K562 (cell line): ENCODE measurements at regions not wholly inside any gene's neighbourhood (a gene's known extent, or its start where the extent isn't known, plus 50 kb on each side); places are given as distances from the start of the nearest gene placed in this dataset.

Source experiments
- ATAC-seq: fragments of 200-7000 bp; cut with Tn5 transposase; 3 replicates; pipeline ENCODE4 v1.9.1; 2020; ENCODE audit warnings: moderate library complexity
- BruUV-seq: library from RNA; stranded (reverse); fragments of 400-500 nt; replicated peaks from 2 replicates; lab custom pipeline; 2021; lab: Mats Ljungman, UMichigan
- CTCF ChIA-PET: fragments of 300-600 bp; formaldehyde crosslinking; extraction: SDS; loops from one replicate; lab custom pipeline; 2021; ENCODE audit warnings: low intra/inter-chr PET ratio; lab: Yijun Ruan, JAX
- POLR2A ChIA-PET: fragments of 300-600, 350-650 bp; sonication (Branson Sonifier 250); formaldehyde crosslinking; extraction: SDS; loops from one replicate; lab custom pipeline; 2021; ENCODE audit warnings: antibody characterized with exemption, inconsistent platforms; lab: Yijun Ruan, JAX
- DNase-seq, 4 experiments: peaks; one replicate each; pipeline versions ENCODE4 v3.0.0 to v3.0.0-alpha.2; 2011 to 2018; ENCODE audit warnings: low spot score in 3 of 4, mixed read lengths in 3 of 4; ENCODE audit errors: extremely low read depth in 1 of 4
- FAIRE-seq: peaks from 2 replicates; lab custom pipeline; 2011; peaks lifted over from hg19 to GRCh38; lab: Jason Lieb, UNC
- H2AFZ ChIP-seq: 2 replicates; pipeline ENCODE4 v1.6.0; 2011; ENCODE audit warnings: low read depth, low read length, control low read depth, inconsistent platforms
- H3K27ac ChIP-seq: fragments of 200-600 bp; 3 replicates; pipeline ENCODE4 v1.8.0; 2011; ENCODE audit warnings: low read depth, mild to moderate bottlenecking, control low read depth, inconsistent platforms, low read length, moderate library complexity, mixed read lengths; ENCODE audit errors: extremely low read depth
- H3K27me3 ChIP-seq, 2 experiments: fragments of 300-600 bp in 1 of 2; 2 replicates in 1 of 2; 3 replicates in 1 of 2; pipeline versions ENCODE4 v1.6.0 to v1.8.0; 2011; ENCODE audit warnings: inconsistent platforms in 2 of 2, low read length in 2 of 2, mild to moderate bottlenecking in 1 of 2, mixed read lengths in 1 of 2, moderate library complexity in 1 of 2; ENCODE audit not compliant: control insufficient read depth in 2 of 2, insufficient read depth in 2 of 2
- H3K36me3 ChIP-seq: fragments of 300-600 bp; 3 replicates; pipeline ENCODE4 v1.8.0; 2011; ENCODE audit warnings: mild to moderate bottlenecking, low read length, inconsistent platforms; ENCODE audit not compliant: control insufficient read depth, insufficient read depth
- H3K4me1 ChIP-seq, 2 experiments: fragments of 200-600 bp in 1 of 2; replicated peaks in 1 of 2; 2 replicates in 1 of 2; 3 replicates in 1 of 2; pipeline versions ENCODE4 v1.5.1 to v1.8.0; 2011; ENCODE audit warnings: inconsistent platforms in 2 of 2, low read length in 2 of 2, mild to moderate bottlenecking in 1 of 2, mixed read lengths in 1 of 2, moderate library complexity in 1 of 2; ENCODE audit not compliant: control insufficient read depth in 2 of 2, insufficient read depth in 2 of 2
- H3K4me2 ChIP-seq: 2 replicates; pipeline ENCODE4 v1.6.1; 2011; ENCODE audit warnings: low read length, control low read depth, inconsistent platforms, mixed read lengths; ENCODE audit not compliant: insufficient read depth
- H3K4me3 ChIP-seq: fragments of 200-600 bp; sonication (generic), shearing (Covaris generic); 2 replicates; pipeline ENCODE4 v1.5.1; 2016; ENCODE audit warnings: control low read depth, inconsistent platforms
- H3K79me2 ChIP-seq: fragments of 200-600 bp; 3 replicates; pipeline ENCODE4 v1.8.0; 2011; ENCODE audit warnings: low read length, inconsistent platforms; ENCODE audit not compliant: control insufficient read depth, insufficient read depth
- H3K9ac ChIP-seq, 2 experiments: 2 replicates each; pipeline versions ENCODE4 v1.6.0 to v1.6.1; 2011; ENCODE audit warnings: low read depth in 2 of 2, low read length in 2 of 2, control low read depth in 1 of 2, inconsistent platforms in 1 of 2, mild to moderate bottlenecking in 1 of 2, mixed read lengths in 1 of 2; ENCODE audit not compliant: insufficient read depth in 1 of 2
- H3K9me1 ChIP-seq: one replicate; pipeline ENCODE4 v1.6.0; 2011; ENCODE audit warnings: inconsistent platforms, mild to moderate bottlenecking, low read length, moderate library complexity; ENCODE audit not compliant: control insufficient read depth, insufficient read depth
- H3K9me3 ChIP-seq: replicated peaks from 2 replicates; pipeline ENCODE4 v1.5.1; 2011; ENCODE audit warnings: low read depth, low read length, inconsistent platforms; ENCODE audit not compliant: control insufficient read depth, insufficient read depth
- H4K20me1 ChIP-seq: replicated peaks from 2 replicates; pipeline ENCODE4 v1.6.1; 2011; ENCODE audit warnings: low read length, inconsistent platforms, mixed read lengths; ENCODE audit not compliant: control insufficient read depth, insufficient read depth
- CREBBP ChIP-seq: IDR thresholded peaks from one replicate; pipeline ENCODE4 v1.6.1; 2012; ENCODE audit warnings: low read depth, mild to moderate bottlenecking, control low read depth, inconsistent platforms, low read length
- HCFC1 ChIP-seq: IDR thresholded peaks from 2 replicates; pipeline ENCODE4 v1.6.1; 2012; ENCODE audit warnings: low read depth, low read length, improper control_type of control experiment
- HDAC1 ChIP-seq, 2 experiments: fragments of 450-650 bp; IDR thresholded peaks; 2 replicates each; pipeline ENCODE4 v1.6.1; 2016 to 2017; ENCODE audit warnings: inconsistent platforms in 1 of 2, mild to moderate bottlenecking in 1 of 2, moderate library complexity in 1 of 2
- POLR2AphosphoS5 ChIP-seq: IDR thresholded peaks from 2 replicates; pipeline ENCODE4 v1.6.1; 2011; ENCODE audit warnings: mild to moderate bottlenecking, low read depth, low read length, moderate library complexity; ENCODE audit not compliant: control insufficient read depth, insufficient read depth
- U2AF1 ChIP-seq: fragments of 200-400 bp; formaldehyde crosslinking; optimal IDR thresholded peaks from 2 replicates; pipeline ENCODE3; 2017; ENCODE audit warnings: mild to moderate bottlenecking, low read depth, low read length, moderate library complexity
- XRCC5 ChIP-seq: fragments of 200-400 bp; formaldehyde crosslinking; IDR thresholded peaks from 2 replicates; pipeline ENCODE4 v1.6.1; 2017; ENCODE audit warnings: low read depth, mild to moderate bottlenecking, low read length
- WGBS: fragments of 100-300 bp; shearing (Covaris generic); methylation state at CpG from one replicate; pipeline ENCODE4 v1.1.6; 2016; ENCODE audit warnings: low coverage, mixed read lengths; ENCODE audit not compliant: insufficient coverage; ENCODE audit errors: missing lambda C conversion rate; 5-methylcytosine and 5-hydroxymethylcytosine counted together
- in situ Hi-C: fragments of 300-500 bp; cut with MboI; formaldehyde crosslinking; loops from 4 replicates; pipeline ENCODE4 v1.15.0; 2018; ENCODE audit warnings: inconsistent platforms, mixed read lengths
- intact Hi-C: fragments of 100-400 bp; cut with micrococcal nuclease; formaldehyde crosslinking; loops from 2 replicates; pipeline ENCODE4 v1.14.2; 2022
- TF ChIP-seq, protein P1 (sequence below): fragments of 450-650 bp; IDR thresholded peaks from 2 replicates; pipeline ENCODE4 v1.6.1; 2016; ENCODE audit warnings: mild to moderate bottlenecking, moderate library complexity

- Histone ChIP-seq H3K4me3 (no peak overlapping the region), H3K4me1 (no peaks in the 10 kb centered on the region), H4K20me1 (no peaks in the 10 kb centered on the region), H3K9me3 (no peaks in the 10 kb centered on the region), H3K27me3 (no peaks in the 10 kb centered on the region), H3K79me2 (no peaks in the 10 kb centered on the region), H3K36me3 (no peaks in the 10 kb centered on the region), H3K9ac (no peak overlapping the region), H3K9me1 (no peaks in the 10 kb centered on the region), H2AFZ (no peak overlapping the region), H3K4me2 (no peak overlapping the region), H3K27ac (no peak overlapping the region)
- no peak for DNase-seq
- ChIA-PET CTCF (no interaction called here), POLR2A (no interaction called here)
- no peak for FAIRE-seq
- TF ChIP-seq HCFC1 (no peak), HDAC1 (IDR thresholded peaks at IDR 0.05) (no peak), U2AF1 (no peak), XRCC5 (no peak), POLR2AphosphoS5 (no peak), CREBBP (no peak)
- TF ChIP-seq, protein P1, sequence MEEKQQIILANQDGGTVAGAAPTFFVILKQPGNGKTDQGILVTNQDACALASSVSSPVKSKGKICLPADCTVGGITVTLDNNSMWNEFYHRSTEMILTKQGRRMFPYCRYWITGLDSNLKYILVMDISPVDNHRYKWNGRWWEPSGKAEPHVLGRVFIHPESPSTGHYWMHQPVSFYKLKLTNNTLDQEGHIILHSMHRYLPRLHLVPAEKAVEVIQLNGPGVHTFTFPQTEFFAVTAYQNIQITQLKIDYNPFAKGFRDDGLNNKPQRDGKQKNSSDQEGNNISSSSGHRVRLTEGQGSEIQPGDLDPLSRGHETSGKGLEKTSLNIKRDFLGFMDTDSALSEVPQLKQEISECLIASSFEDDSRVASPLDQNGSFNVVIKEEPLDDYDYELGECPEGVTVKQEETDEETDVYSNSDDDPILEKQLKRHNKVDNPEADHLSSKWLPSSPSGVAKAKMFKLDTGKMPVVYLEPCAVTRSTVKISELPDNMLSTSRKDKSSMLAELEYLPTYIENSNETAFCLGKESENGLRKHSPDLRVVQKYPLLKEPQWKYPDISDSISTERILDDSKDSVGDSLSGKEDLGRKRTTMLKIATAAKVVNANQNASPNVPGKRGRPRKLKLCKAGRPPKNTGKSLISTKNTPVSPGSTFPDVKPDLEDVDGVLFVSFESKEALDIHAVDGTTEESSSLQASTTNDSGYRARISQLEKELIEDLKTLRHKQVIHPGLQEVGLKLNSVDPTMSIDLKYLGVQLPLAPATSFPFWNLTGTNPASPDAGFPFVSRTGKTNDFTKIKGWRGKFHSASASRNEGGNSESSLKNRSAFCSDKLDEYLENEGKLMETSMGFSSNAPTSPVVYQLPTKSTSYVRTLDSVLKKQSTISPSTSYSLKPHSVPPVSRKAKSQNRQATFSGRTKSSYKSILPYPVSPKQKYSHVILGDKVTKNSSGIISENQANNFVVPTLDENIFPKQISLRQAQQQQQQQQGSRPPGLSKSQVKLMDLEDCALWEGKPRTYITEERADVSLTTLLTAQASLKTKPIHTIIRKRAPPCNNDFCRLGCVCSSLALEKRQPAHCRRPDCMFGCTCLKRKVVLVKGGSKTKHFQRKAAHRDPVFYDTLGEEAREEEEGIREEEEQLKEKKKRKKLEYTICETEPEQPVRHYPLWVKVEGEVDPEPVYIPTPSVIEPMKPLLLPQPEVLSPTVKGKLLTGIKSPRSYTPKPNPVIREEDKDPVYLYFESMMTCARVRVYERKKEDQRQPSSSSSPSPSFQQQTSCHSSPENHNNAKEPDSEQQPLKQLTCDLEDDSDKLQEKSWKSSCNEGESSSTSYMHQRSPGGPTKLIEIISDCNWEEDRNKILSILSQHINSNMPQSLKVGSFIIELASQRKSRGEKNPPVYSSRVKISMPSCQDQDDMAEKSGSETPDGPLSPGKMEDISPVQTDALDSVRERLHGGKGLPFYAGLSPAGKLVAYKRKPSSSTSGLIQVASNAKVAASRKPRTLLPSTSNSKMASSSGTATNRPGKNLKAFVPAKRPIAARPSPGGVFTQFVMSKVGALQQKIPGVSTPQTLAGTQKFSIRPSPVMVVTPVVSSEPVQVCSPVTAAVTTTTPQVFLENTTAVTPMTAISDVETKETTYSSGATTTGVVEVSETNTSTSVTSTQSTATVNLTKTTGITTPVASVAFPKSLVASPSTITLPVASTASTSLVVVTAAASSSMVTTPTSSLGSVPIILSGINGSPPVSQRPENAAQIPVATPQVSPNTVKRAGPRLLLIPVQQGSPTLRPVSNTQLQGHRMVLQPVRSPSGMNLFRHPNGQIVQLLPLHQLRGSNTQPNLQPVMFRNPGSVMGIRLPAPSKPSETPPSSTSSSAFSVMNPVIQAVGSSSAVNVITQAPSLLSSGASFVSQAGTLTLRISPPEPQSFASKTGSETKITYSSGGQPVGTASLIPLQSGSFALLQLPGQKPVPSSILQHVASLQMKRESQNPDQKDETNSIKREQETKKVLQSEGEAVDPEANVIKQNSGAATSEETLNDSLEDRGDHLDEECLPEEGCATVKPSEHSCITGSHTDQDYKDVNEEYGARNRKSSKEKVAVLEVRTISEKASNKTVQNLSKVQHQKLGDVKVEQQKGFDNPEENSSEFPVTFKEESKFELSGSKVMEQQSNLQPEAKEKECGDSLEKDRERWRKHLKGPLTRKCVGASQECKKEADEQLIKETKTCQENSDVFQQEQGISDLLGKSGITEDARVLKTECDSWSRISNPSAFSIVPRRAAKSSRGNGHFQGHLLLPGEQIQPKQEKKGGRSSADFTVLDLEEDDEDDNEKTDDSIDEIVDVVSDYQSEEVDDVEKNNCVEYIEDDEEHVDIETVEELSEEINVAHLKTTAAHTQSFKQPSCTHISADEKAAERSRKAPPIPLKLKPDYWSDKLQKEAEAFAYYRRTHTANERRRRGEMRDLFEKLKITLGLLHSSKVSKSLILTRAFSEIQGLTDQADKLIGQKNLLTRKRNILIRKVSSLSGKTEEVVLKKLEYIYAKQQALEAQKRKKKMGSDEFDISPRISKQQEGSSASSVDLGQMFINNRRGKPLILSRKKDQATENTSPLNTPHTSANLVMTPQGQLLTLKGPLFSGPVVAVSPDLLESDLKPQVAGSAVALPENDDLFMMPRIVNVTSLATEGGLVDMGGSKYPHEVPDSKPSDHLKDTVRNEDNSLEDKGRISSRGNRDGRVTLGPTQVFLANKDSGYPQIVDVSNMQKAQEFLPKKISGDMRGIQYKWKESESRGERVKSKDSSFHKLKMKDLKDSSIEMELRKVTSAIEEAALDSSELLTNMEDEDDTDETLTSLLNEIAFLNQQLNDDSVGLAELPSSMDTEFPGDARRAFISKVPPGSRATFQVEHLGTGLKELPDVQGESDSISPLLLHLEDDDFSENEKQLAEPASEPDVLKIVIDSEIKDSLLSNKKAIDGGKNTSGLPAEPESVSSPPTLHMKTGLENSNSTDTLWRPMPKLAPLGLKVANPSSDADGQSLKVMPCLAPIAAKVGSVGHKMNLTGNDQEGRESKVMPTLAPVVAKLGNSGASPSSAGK = no peak
- WGBS = 0% methylated on average over 3 of the region's 3 CpGs
- in situ Hi-C loops = no loop called here
- no TSS peak for BruUV-seq
- ATAC-seq = no peak
- intact Hi-C loops = no loop called here
These were observed 148.9 kb upstream of the PHACTR1 start for GRCh38 chr6:12567682-12568081.
